Activated CD8-positive, alpha-beta T cell treated with anti-CD3 and anti-CD28 coated beads, Interleukin-2, amount 10 ng/mL, durations not matched to agents 7 days and 5 days (primary cell): ENCODE measurements at regions not wholly inside any gene's neighbourhood (a gene's known extent, or its start where the extent isn't known, plus 50 kb on each side); places are given as distances from the start of the nearest gene placed in this dataset.
"Not testable (repeated sequence)": the region's sequence is repeated elsewhere in the genome, so short reads cannot be mapped to it uniquely, and the experiment has no call there.

ENCODE experiments used
- ATAC-seq: fragments of 150-1000 bp; cut with Tn5 transposase; one replicate; pipeline ENCODE4 v1.10.0; 2021; ENCODE audit warnings: moderate library complexity
- CTCF ChIA-PET: fragments of 350-600 bp; sonication (Branson Sonifier 250); formaldehyde crosslinking; loops from one replicate; lab custom pipeline; 2021; ENCODE audit warnings: antibody characterized with exemption; lab: Charles Lee
- POLR2A ChIA-PET: fragments of 350-600 bp; sonication (Branson Sonifier 250); formaldehyde crosslinking; loops from one replicate; lab custom pipeline; 2021; ENCODE audit warnings: antibody characterized with exemption; lab: Charles Lee
- DNase-seq: peaks from one replicate; pipeline ENCODE4 v3.0.0-alpha.2; 2020
- H3K27ac Mint-ChIP-seq: one replicate; pipeline ENCODE4 v1.8.0; 2021; ENCODE audit warnings: mild to moderate bottlenecking, mixed read lengths
- H3K27me3 Mint-ChIP-seq: one replicate; pipeline ENCODE4 v1.8.0; 2021; ENCODE audit warnings: low read depth, mixed read lengths
- H3K36me3 Mint-ChIP-seq: one replicate; pipeline ENCODE4 v1.8.0; 2021; ENCODE audit warnings: low read depth, mixed read lengths
- H3K4me1 Mint-ChIP-seq: one replicate; pipeline ENCODE4 v1.8.0; 2021; ENCODE audit warnings: low read depth, mixed read lengths
- H3K4me3 Mint-ChIP-seq: one replicate; pipeline ENCODE4 v1.8.0; 2021; ENCODE audit warnings: mild to moderate bottlenecking, mixed read lengths
- H3K9me3 Mint-ChIP-seq: one replicate; pipeline ENCODE4 v1.8.0; 2022; ENCODE audit warnings: mixed read lengths; ENCODE audit not compliant: insufficient read depth

- ATAC-seq (no peak), DNase-seq (no peak)
- H3K4me3 Mint-ChIP-seq, result no peak overlapping the region
- H3K4me1 Mint-ChIP-seq, result no peaks in the 10 kb centered on the region
- CTCF ChIA-PET, result no interaction called here
- no peaks in the 10 kb centered on the region for H3K27me3 Mint-ChIP-seq
- POLR2A ChIA-PET, result no interaction called here
- no peaks in the 10 kb centered on the region for H3K9me3 Mint-ChIP-seq
- no peak overlapping the region for H3K27ac Mint-ChIP-seq
- no peaks in the 10 kb centered on the region for H3K36me3 Mint-ChIP-seq
These were observed 390.9 kb upstream of the SASH1 start for GRCh38 chr6:147951726-147952125.

- Mint-ChIP-seq H3K27me3 (no peaks in the 10 kb centered on the region), H3K36me3 (no peaks in the 10 kb centered on the region), H3K9me3 (no peaks in the 10 kb centered on the region), H3K4me1 (no peaks in the 10 kb centered on the region), H3K4me3 (no peak overlapping the region), H3K27ac (no peak overlapping the region)
- no peak for DNase-seq
- ChIA-PET POLR2A (no interaction called here), CTCF (no interaction called here)
- ATAC-seq, result no peak
These were observed 387.7 kb upstream of the SASH1 start for GRCh38 chr6:147954938-147955337.

DNA sequence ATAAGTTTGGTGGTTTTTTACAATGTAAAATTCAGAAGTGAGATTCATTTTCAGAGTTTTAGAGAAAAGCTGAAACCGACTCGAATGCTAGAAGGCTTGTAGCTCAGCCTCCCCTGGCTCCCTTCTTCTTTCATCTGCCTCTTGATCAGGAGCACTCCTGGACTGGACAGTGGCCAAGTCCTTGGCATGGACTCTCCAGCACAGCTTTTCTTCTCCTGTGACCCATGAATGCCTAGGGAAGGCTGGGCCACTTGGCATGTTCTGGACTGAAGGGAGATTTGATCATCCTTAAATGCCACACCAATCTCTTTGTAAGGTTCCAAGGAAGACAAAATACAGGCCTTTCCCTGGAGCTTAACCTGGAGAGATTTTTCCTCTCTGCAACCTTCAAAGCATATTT is 384.0 kb upstream of the SASH1 start:
- Mint-ChIP-seq H3K27me3 (no peaks in the 10 kb centered on the region), H3K9me3 (no peaks in the 10 kb centered on the region), H3K4me1 (no peaks in the 10 kb centered on the region), H3K4me3 (no peak overlapping the region), H3K36me3 (no peaks in the 10 kb centered on the region), H3K27ac (no peak overlapping the region)
- POLR2A ChIA-PET, result no interaction called here
- CTCF ChIA-PET, result no interaction called here
- no peak for DNase-seq
- ATAC-seq, result no peak

DNA sequence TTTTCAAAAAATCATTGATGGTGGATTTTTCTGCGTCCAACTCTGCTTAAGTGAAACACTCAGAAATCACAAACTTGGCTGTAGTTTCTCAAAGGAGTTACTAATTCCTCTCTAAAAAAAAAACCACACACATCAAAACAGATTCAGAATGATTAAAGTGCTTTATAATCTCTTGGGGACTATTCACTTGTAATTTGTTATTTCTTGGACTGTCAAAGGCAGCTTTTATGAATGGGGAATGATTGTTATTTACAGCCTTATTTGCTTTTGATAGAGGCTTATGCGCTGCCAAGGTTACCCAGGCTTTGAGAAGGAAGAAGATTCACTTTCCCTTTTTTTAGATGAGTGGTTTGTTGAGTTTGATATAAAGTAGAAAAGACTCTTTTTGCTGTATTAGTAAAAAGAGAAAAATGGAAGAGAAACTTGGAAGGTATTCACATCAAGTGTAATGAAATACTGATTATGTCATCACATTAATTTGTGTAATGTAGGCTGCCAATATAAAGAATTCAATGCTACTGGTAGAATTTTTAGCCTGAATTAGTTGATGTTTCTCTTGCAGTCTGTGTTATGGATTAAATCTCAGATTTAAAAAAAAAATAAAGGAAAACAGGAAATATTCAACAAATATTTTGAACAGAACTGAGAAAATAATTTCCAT is 381.0 kb upstream of the SASH1 start:
- no peaks in the 10 kb centered on the region for H3K27me3 Mint-ChIP-seq
- ATAC-seq, result no peak
- no peak overlapping the region for H3K4me3 Mint-ChIP-seq
- POLR2A ChIA-PET, result no interaction called here
- CTCF ChIA-PET, result interaction anchor here (0.8 kb wide), 1 partner anchor 32 kb away, joined by 3 read pairs; no protein-coding TSS in a partner anchor
- no peak for DNase-seq
- H3K4me1 Mint-ChIP-seq, result no peaks in the 10 kb centered on the region
- H3K9me3 Mint-ChIP-seq, result no peaks in the 10 kb centered on the region
- H3K27ac Mint-ChIP-seq, result no peak overlapping the region
- no peaks in the 10 kb centered on the region for H3K36me3 Mint-ChIP-seq

- H3K4me1 Mint-ChIP-seq, H3K9me3 Mint-ChIP-seq, POLR2A ChIA-PET, DNase-seq, H3K4me3 Mint-ChIP-seq, H3K27me3 Mint-ChIP-seq, CTCF ChIA-PET, H3K36me3 Mint-ChIP-seq, H3K27ac Mint-ChIP-seq, ATAC-seq: not testable (repeated sequence)
These were observed 377.2 kb upstream of the SASH1 start for GRCh38 chr6:147965448-147965847.

DNA sequence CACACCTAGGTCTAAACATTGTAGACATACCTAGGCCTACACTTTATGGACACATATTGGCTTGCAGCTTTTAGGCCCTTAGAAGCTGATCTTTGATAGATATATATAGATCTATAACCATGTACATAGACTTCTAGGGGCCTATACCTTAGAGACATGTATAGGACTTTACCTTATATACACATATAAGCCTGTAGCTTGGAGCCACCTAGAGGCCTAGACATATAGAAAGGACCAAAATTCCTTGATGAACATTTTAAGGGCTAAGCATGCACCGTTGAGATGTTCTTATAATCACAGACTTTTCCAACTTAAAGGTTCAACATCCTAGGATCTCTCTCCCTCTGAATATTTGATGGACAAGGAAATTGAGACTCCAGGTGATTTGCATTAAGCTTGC is 371.7 kb upstream of the SASH1 start:
- no peak overlapping the region for H3K27ac Mint-ChIP-seq
- no peaks in the 10 kb centered on the region for H3K27me3 Mint-ChIP-seq
- no peaks in the 10 kb centered on the region for H3K4me1 Mint-ChIP-seq
- H3K9me3 Mint-ChIP-seq, result no peaks in the 10 kb centered on the region
- ChIA-PET POLR2A (no interaction called here), CTCF (no interaction called here)
- ATAC-seq, result no peak
- H3K36me3 Mint-ChIP-seq, result no peaks in the 10 kb centered on the region
- no peak for DNase-seq
- no peak overlapping the region for H3K4me3 Mint-ChIP-seq

DNA sequence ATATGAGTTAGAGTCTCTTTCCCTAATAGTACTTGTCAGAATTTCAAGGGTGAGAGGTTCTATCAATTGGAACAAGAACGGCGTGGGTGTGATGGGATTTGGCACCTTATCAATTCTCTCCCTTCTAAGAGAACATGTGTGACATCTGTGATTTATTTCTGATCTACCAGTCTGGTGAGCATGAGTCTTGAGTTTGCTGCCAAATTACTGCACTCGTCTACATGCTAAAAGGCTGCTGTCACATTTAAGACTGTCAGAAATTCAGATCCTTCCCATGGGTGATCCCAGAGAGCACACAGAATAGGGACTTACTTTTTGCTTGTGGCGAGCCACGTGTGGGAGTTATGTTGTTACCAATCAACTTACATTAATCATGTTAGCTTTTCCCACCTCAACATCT is 370.2 kb upstream of the SASH1 start:
- Mint-ChIP-seq H3K9me3 (no peaks in the 10 kb centered on the region), H3K4me3 (no peak overlapping the region), H3K27me3 (no peaks in the 10 kb centered on the region), H3K27ac (no peak overlapping the region), H3K36me3 (no peaks in the 10 kb centered on the region), H3K4me1 (no peaks in the 10 kb centered on the region)
- no peak for DNase-seq
- ChIA-PET CTCF (no interaction called here), POLR2A (no interaction called here)
- ATAC-seq, result no peak

DNA sequence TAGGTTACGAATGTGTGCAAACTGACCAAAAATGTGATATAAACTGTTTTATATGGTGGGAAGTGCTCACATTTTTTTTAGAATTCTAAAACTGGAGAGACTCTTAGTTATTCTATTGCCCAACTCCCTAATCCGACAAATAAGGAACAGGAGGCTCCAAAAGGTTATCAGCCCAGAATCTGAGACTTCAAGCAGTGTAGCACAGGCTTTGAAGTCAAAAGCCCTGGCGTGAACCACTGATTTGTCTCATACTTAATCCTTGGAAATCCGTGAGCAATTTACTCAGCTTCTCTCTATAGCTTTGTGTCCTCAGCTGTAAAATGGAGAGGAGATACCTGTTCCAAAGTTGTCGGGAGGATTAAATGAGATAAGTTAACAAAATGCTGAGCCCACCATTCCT is 368.8 kb upstream of the SASH1 start:
- no peak overlapping the region for H3K27ac Mint-ChIP-seq
- ATAC-seq (no peak), DNase-seq (no peak)
- H3K4me1 Mint-ChIP-seq, result no peaks in the 10 kb centered on the region
- ChIA-PET CTCF (no interaction called here), POLR2A (no interaction called here)
- no peaks in the 10 kb centered on the region for H3K27me3 Mint-ChIP-seq
- no peaks in the 10 kb centered on the region for H3K36me3 Mint-ChIP-seq
- H3K4me3 Mint-ChIP-seq, result no peak overlapping the region
- no peaks in the 10 kb centered on the region for H3K9me3 Mint-ChIP-seq

DNA sequence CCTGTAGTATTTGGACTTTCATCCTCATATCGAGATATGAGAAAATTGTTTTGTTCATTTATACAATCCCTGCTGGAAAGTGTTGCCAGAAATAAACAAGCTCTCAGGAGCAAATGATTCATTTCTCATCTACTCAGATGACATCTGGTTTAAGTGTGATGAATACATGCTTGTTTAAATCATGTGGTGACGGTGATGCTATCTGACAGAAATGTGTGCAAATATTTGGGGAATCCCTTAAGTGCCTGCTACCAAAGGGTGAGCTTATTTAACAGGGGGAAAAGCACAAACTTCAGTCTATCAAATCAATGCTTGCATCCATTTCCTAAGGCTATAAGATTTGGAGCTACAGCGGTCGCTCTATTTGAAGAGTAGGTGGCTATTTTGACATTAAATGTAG is 368.3 kb upstream of the SASH1 start:
- H3K27ac Mint-ChIP-seq, result no peak overlapping the region
- no peaks in the 10 kb centered on the region for H3K27me3 Mint-ChIP-seq
- H3K4me3 Mint-ChIP-seq, result no peak overlapping the region
- POLR2A ChIA-PET, result no interaction called here
- H3K36me3 Mint-ChIP-seq, result no peaks in the 10 kb centered on the region
- DNase-seq, result no peak
- no peaks in the 10 kb centered on the region for H3K9me3 Mint-ChIP-seq
- CTCF ChIA-PET, result no interaction called here
- ATAC-seq, result no peak
- H3K4me1 Mint-ChIP-seq, result no peaks in the 10 kb centered on the region

DNA sequence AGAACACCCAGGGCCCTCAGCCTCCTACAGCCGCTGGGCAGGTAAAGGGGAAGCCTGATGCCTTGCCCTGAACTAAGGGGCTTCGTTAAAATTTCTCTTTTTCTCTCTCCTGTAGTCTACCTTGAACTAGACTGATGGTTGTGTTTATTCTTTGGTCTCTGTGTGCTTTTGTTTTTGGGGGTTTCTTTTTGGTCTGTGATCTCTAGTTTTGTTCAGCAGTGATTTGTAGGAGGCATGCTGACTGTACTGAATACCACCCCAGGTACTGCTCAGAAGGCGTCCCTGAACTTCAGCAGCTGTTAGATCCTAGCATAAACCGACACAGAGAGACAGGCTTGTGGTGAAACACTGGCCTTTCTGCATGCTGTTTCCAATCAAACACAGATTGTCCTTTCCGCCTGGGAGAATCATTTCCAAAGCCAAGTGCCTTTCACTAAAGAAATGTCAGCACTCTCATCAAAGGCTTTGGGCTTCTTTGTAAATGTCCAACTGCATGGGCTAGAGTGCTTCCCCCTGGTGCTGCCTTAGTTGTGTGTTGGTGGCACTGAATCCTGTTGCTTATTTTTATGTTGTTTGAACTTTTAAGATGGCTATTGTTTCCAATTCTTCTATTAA is 364.7 kb upstream of the SASH1 start:
- Mint-ChIP-seq H3K9me3 (no peaks in the 10 kb centered on the region), H3K36me3 (no peaks in the 10 kb centered on the region), H3K4me1 (no peaks in the 10 kb centered on the region), H3K4me3 (no peak overlapping the region), H3K27me3 (no peaks in the 10 kb centered on the region), H3K27ac (no peak overlapping the region)
- DNase-seq, result no peak
- ChIA-PET CTCF (no interaction called here), POLR2A (no interaction called here)
- no peak for ATAC-seq

DNA sequence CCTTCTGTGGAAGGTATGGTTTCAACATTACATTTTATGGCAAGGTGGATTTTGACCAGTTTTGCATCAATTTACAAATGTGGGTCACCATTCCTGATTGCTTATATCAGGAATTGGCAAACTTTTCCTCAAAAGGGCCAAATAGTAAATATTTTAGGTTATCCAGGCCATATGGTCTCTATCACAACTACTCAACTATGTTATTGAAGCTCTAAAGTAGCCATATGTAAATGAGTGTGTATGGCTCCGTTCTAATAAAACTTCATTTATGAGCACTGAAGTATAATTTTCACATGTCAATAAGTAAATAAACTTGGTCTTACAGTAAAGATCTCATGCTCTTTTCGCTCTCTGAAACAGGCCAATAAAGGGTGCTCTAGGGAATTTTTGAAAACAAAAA is 362.7 kb upstream of the SASH1 start:
- no peaks in the 10 kb centered on the region for H3K9me3 Mint-ChIP-seq
- H3K36me3 Mint-ChIP-seq, result no peaks in the 10 kb centered on the region
- ATAC-seq (no peak), DNase-seq (no peak)
- POLR2A ChIA-PET, result no interaction called here
- CTCF ChIA-PET, result no interaction called here
- H3K27ac Mint-ChIP-seq, result no peak overlapping the region
- H3K4me1 Mint-ChIP-seq, result no peaks in the 10 kb centered on the region
- no peak overlapping the region for H3K4me3 Mint-ChIP-seq
- no peaks in the 10 kb centered on the region for H3K27me3 Mint-ChIP-seq

- Mint-ChIP-seq H3K4me3 (no peak overlapping the region), H3K36me3 (no peaks in the 10 kb centered on the region), H3K27ac (no peak overlapping the region), H3K4me1 (no peaks in the 10 kb centered on the region), H3K9me3 (no peaks in the 10 kb centered on the region), H3K27me3 (no peaks in the 10 kb centered on the region)
- DNase-seq (no peak), ATAC-seq (no peak)
- POLR2A ChIA-PET, result no interaction called here
- CTCF ChIA-PET, result no interaction called here
These were observed 358.9 kb upstream of the SASH1 start for GRCh38 chr6:147983581-147984366.
